Fibroblast of mammary gland (primary cell): ENCODE measurements at regions not wholly inside any gene's neighbourhood (a gene's known extent, or its start where the extent isn't known, plus 50 kb on each side); places are given as distances from the start of the nearest gene placed in this dataset.

Experiments used
- DNase-seq: peaks from one replicate; pipeline ENCODE4 v3.0.0-alpha.2; 2010; ENCODE audit warnings: low read depth
- H3K4me3 ChIP-seq: 2 replicates; pipeline ENCODE4 v1.5.1; 2011; ENCODE audit warnings: low read depth, mild to moderate bottlenecking, low read length, moderate library complexity; ENCODE audit not compliant: control insufficient read depth
- CTCF ChIP-seq: conservative IDR thresholded peaks from 2 replicates; pipeline ENCODE4 v1.5.1; 2011; ENCODE audit warnings: low read depth, low read length, inconsistent platforms; ENCODE audit not compliant: control insufficient read depth, insufficient read depth

- DNase-seq = no peak
- H3K4me3 ChIP-seq = no peak overlapping the region
- TF ChIP-seq CTCF = no peak
Observed at GRCh38 chr18:56191334-56191733, 447.1 kb downstream of the TXNL1 start.

- no peak for TF ChIP-seq CTCF
- H3K4me3 ChIP-seq = no peak overlapping the region
- no peak for DNase-seq
Observed at GRCh38 chr18:56189615-56190014, 448.8 kb downstream of the TXNL1 start.

GRCh38 chr18:56188529-56189275 is 449.7 kb downstream of the TXNL1 start:
- no peak for TF ChIP-seq CTCF
- H3K4me3 ChIP-seq = no peak overlapping the region
- no peak for DNase-seq

GRCh38 chr18:56186319-56186718 is 452.1 kb downstream of the TXNL1 start:
- DNase-seq = no peak
- H3K4me3 ChIP-seq = no peak overlapping the region
- no peak for TF ChIP-seq CTCF

GRCh38 chr18:56185126-56185525 is 453.3 kb downstream of the TXNL1 start:
- TF ChIP-seq CTCF = no peak
- H3K4me3 ChIP-seq = no peak overlapping the region
- no peak for DNase-seq

GRCh38 chr18:56176751-56177150 is 461.6 kb downstream of the TXNL1 start:
- H3K4me3 ChIP-seq = no peak overlapping the region
- no peak for TF ChIP-seq CTCF
- no peak for DNase-seq
